ENCODE measurements at regions not wholly inside any gene's neighbourhood (a gene's known extent, or its start where the extent isn't known, plus 50 kb on each side); places are given as distances from the start of the nearest gene placed in this dataset.

DNA sequence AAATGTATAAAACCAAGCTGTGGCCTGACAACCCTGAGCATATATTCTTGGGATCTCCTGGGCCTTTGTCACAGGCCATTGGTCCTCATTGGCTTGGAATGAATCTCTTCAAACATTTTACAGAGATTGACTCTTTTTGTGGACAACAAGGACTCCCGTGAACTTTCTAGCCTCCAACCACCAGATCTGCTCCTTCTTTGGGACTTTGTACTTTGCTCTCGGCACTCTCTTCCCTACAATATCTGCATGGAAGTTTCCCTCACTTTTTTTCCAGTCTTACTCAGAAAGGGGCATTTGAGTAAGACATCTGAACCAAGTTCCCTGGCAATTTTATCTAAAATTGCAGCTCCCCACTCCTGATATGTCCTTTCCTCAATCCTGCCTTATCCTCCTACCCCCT, 158.8 kb downstream of the PHLDA1 start:
- TF ChIP-seq ZBTB7A (IDR thresholded peaks at IDR 0.05; ENCODE audit: low read depth) (no peak), YY1 (IDR thresholded peaks at IDR 0.05; ENCODE audit: low read depth) (no peak), FOXM1 (IDR thresholded peaks at IDR 0.05; ENCODE audit: borderline replicate concordance, low read depth) (no peak), TEAD4 (IDR thresholded peaks at IDR 0.05) (no peak), CREB1 (IDR thresholded peaks at IDR 0.05; ENCODE audit: low read depth) (no peak), TCF12 (IDR thresholded peaks at IDR 0.05; ENCODE audit: low read depth) (no peak), NFIC (IDR thresholded peaks at IDR 0.05) (no peak), RAD21 (IDR thresholded peaks at IDR 0.05; ENCODE audit: low read depth) (no peak), EGR1 (IDR thresholded peaks at IDR 0.05) (no peak), CEBPB (IDR thresholded peaks at IDR 0.05) (no peak), EP300 (IDR thresholded peaks at IDR 0.05; ENCODE audit: borderline replicate concordance) (no peak), TAF1 (IDR thresholded peaks at IDR 0.05; ENCODE audit: low read depth) (no peak)
- TF ChIP-seq, protein P1, sequence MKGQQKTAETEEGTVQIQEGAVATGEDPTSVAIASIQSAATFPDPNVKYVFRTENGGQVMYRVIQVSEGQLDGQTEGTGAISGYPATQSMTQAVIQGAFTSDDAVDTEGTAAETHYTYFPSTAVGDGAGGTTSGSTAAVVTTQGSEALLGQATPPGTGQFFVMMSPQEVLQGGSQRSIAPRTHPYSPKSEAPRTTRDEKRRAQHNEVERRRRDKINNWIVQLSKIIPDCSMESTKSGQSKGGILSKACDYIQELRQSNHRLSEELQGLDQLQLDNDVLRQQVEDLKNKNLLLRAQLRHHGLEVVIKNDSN (IDR thresholded peaks at IDR 0.05), result no peak
- TF ChIP-seq, protein P2, sequence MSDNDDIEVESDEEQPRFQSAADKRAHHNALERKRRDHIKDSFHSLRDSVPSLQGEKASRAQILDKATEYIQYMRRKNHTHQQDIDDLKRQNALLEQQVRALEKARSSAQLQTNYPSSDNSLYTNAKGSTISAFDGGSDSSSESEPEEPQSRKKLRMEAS (IDR thresholded peaks at IDR 0.05), result no peak

DNA sequence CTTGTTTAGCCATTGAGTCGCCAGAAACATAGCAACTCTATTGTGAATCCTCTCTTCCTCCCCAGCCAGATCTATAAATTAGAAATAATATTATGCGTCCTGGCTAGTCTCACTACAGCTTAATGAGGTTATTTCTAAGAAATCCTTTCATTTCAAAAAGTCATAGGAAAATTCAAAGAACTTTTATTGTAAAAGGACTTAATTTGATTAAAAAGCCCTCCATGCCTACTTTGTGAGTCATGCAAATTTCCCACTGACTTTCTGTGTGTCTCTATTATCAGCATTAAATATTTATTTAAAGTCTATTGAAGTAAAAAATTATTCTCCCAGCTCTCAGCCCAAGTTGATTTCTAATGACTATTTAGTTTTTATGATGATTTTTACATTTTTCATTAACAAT, 160.7 kb downstream of the PHLDA1 start:
- TF ChIP-seq, protein P1 (IDR thresholded peaks at IDR 0.05), result no peak
- TF ChIP-seq CEBPB (IDR thresholded peaks at IDR 0.05), result no peak
- no peak for TF ChIP-seq TEAD4 (IDR thresholded peaks at IDR 0.05)
- TF ChIP-seq, protein P2 (IDR thresholded peaks at IDR 0.05), result no peak
- TF ChIP-seq FOXM1 (IDR thresholded peaks at IDR 0.05; ENCODE audit: borderline replicate concordance, low read depth), result no peak

DNA sequence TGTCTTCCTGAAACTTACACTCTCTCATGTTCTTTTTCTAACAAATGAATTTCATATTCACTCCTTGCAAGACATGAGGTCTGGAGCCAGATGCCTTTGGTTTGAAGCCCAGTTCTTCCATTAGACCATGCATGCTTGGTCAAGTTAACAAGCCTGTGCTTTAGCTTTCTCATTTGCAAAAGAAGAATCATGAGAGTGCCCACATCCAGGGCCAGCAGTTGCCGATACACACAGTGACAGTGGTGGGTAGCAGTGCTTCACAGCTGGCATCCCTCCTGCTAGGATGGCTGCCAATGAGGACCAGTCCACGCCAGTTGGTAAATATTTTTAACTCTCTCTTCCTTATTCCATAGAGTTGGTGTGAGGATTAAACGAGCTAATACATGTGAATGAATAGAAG, 163.1 kb downstream of the PHLDA1 start:
- TF ChIP-seq RAD21 (IDR thresholded peaks at IDR 0.05; ENCODE audit: low read depth), result no peak
- no peak for TF ChIP-seq EGR1 (IDR thresholded peaks at IDR 0.05)
- TF ChIP-seq, protein P1 (IDR thresholded peaks at IDR 0.05), result no peak
- TF ChIP-seq, protein P2 (IDR thresholded peaks at IDR 0.05), result no peak
- TF ChIP-seq, protein P3, sequence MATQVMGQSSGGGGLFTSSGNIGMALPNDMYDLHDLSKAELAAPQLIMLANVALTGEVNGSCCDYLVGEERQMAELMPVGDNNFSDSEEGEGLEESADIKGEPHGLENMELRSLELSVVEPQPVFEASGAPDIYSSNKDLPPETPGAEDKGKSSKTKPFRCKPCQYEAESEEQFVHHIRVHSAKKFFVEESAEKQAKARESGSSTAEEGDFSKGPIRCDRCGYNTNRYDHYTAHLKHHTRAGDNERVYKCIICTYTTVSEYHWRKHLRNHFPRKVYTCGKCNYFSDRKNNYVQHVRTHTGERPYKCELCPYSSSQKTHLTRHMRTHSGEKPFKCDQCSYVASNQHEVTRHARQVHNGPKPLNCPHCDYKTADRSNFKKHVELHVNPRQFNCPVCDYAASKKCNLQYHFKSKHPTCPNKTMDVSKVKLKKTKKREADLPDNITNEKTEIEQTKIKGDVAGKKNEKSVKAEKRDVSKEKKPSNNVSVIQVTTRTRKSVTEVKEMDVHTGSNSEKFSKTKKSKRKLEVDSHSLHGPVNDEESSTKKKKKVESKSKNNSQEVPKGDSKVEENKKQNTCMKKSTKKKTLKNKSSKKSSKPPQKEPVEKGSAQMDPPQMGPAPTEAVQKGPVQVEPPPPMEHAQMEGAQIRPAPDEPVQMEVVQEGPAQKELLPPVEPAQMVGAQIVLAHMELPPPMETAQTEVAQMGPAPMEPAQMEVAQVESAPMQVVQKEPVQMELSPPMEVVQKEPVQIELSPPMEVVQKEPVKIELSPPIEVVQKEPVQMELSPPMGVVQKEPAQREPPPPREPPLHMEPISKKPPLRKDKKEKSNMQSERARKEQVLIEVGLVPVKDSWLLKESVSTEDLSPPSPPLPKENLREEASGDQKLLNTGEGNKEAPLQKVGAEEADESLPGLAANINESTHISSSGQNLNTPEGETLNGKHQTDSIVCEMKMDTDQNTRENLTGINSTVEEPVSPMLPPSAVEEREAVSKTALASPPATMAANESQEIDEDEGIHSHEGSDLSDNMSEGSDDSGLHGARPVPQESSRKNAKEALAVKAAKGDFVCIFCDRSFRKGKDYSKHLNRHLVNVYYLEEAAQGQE (IDR thresholded peaks at IDR 0.05; ENCODE audit: low read depth), result no peak
- TF ChIP-seq YY1 (IDR thresholded peaks at IDR 0.05; ENCODE audit: low read depth), result no peak
- TF ChIP-seq CEBPB (IDR thresholded peaks at IDR 0.05), result no peak
- no peak for TF ChIP-seq NFIC (IDR thresholded peaks at IDR 0.05)
- no peak for TF ChIP-seq FOXM1 (IDR thresholded peaks at IDR 0.05; ENCODE audit: borderline replicate concordance, low read depth)
- no peak for TF ChIP-seq CREB1 (IDR thresholded peaks at IDR 0.05; ENCODE audit: low read depth)
- no peak for TF ChIP-seq ZBTB7A (IDR thresholded peaks at IDR 0.05; ENCODE audit: low read depth)
- TF ChIP-seq TCF12 (IDR thresholded peaks at IDR 0.05; ENCODE audit: low read depth), result no peak
- no peak for TF ChIP-seq TEAD4 (IDR thresholded peaks at IDR 0.05)
- no peak for TF ChIP-seq TAF1 (IDR thresholded peaks at IDR 0.05; ENCODE audit: low read depth)
- no peak for TF ChIP-seq EP300 (IDR thresholded peaks at IDR 0.05; ENCODE audit: borderline replicate concordance)

DNA sequence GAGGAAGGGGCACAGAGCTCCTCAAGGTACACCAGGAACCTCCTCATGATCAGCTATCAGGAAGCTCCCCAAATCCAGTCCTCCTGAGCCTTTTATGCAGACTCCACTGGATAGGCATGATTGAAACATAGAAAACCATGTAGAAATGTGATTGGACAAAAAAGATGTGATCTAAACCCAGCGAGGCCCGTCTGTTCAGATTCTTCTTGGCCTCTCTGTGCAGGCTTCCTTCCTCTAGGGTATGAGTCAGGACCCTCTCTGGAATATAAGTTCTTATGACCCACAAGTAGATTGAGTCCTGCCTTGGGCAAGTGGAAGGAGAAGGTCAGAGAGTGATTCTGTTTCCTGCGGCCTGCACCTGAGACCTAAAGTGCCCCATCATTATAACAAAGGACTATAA, 166.3 kb downstream of the PHLDA1 start:
- TF ChIP-seq EP300 (IDR thresholded peaks at IDR 0.05; ENCODE audit: borderline replicate concordance), result no peak
- TF ChIP-seq, protein P3 (IDR thresholded peaks at IDR 0.05; ENCODE audit: low read depth), result no peak
- TF ChIP-seq TEAD4 (IDR thresholded peaks at IDR 0.05), result no peak
- TF ChIP-seq ZBTB7A (IDR thresholded peaks at IDR 0.05; ENCODE audit: low read depth), result no peak
- TF ChIP-seq, protein P2 (IDR thresholded peaks at IDR 0.05), result no peak
- TF ChIP-seq FOXM1 (IDR thresholded peaks at IDR 0.05; ENCODE audit: borderline replicate concordance, low read depth), result no peak
- TF ChIP-seq RAD21 (IDR thresholded peaks at IDR 0.05; ENCODE audit: low read depth), result no peak
- no peak for TF ChIP-seq EGR1 (IDR thresholded peaks at IDR 0.05)
- no peak for TF ChIP-seq CREB1 (IDR thresholded peaks at IDR 0.05; ENCODE audit: low read depth)
- no peak for TF ChIP-seq TAF1 (IDR thresholded peaks at IDR 0.05; ENCODE audit: low read depth)
- no peak for TF ChIP-seq YY1 (IDR thresholded peaks at IDR 0.05; ENCODE audit: low read depth)
- TF ChIP-seq NFIC (IDR thresholded peaks at IDR 0.05), result no peak
- TF ChIP-seq TCF12 (IDR thresholded peaks at IDR 0.05; ENCODE audit: low read depth), result no peak
- TF ChIP-seq, protein P1 (IDR thresholded peaks at IDR 0.05), result no peak

All from Ishikawa (cell line).